ENCODE measurements at regions not wholly inside any gene's neighbourhood (a gene's known extent, or its start where the extent isn't known, plus 50 kb on each side); places are given as distances from the start of the nearest gene placed in this dataset.

DNA sequence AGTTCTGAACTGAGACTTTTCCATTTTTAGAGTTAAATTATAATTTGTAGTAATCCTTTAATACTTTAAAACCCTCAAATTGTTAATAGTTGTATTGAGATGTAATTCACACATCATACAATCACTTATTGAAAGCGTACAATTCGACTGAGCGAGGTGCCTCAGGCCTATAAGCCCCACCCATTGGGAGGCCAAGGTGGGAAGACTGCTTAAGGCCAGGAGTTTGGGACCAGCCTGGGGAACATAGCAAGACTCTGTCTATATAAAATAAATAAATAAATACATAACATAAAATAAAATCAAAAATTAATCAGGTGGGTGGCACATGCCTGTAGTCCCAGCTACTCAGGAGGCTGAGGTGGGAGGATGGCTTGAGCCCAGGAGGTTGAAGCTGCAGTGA lies 70.3 kb downstream of the RWDD4 start:
- no peak for TF ChIP-seq POLR2A (IDR thresholded peaks at IDR 0.05; ENCODE audit: low read depth, low read length)
- TF ChIP-seq, protein P1, sequence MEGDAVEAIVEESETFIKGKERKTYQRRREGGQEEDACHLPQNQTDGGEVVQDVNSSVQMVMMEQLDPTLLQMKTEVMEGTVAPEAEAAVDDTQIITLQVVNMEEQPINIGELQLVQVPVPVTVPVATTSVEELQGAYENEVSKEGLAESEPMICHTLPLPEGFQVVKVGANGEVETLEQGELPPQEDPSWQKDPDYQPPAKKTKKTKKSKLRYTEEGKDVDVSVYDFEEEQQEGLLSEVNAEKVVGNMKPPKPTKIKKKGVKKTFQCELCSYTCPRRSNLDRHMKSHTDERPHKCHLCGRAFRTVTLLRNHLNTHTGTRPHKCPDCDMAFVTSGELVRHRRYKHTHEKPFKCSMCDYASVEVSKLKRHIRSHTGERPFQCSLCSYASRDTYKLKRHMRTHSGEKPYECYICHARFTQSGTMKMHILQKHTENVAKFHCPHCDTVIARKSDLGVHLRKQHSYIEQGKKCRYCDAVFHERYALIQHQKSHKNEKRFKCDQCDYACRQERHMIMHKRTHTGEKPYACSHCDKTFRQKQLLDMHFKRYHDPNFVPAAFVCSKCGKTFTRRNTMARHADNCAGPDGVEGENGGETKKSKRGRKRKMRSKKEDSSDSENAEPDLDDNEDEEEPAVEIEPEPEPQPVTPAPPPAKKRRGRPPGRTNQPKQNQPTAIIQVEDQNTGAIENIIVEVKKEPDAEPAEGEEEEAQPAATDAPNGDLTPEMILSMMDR (IDR thresholded peaks at IDR 0.05; ENCODE audit: extremely low read depth in 1 of 2, insufficient read depth in 1 of 2, low read depth in 1 of 2, low read length in 2 of 2) = no peak
